Mucosa of stomach (tissue), 1 donor: ENCODE measurements at regions not wholly inside any gene's neighbourhood (a gene's known extent, or its start where the extent isn't known, plus 50 kb on each side); places are given as distances from the start of the nearest gene placed in this dataset.

Source experiments
- H3K27me3 ChIP-seq: one replicate; pipeline ENCODE4 v1.7.0; 2013; ENCODE audit warnings: mild to moderate bottlenecking, low read length; ENCODE audit not compliant: control insufficient read depth, insufficient read depth
- H3K36me3 ChIP-seq: one replicate; pipeline ENCODE4 v1.7.0; 2013; ENCODE audit warnings: low read length; ENCODE audit not compliant: control insufficient read depth, insufficient read depth
- H3K4me1 ChIP-seq: one replicate; pipeline ENCODE4 v1.7.0; 2013; ENCODE audit warnings: mild to moderate bottlenecking, low read length; ENCODE audit not compliant: control insufficient read depth, insufficient read depth
- H3K4me3 ChIP-seq: one replicate; pipeline ENCODE4 v1.7.0; 2013; ENCODE audit warnings: low read length
- H3K9ac ChIP-seq: one replicate; pipeline ENCODE4 v1.7.0; 2013; ENCODE audit warnings: mild to moderate bottlenecking, low read length, moderate library complexity
- H3K9me3 ChIP-seq: one replicate; pipeline ENCODE4 v1.7.0; 2013; ENCODE audit warnings: mild to moderate bottlenecking, low read length, moderate library complexity; ENCODE audit not compliant: control insufficient read depth
- donor health status: Pancreatic carcinoma.

GRCh38 chr13:26456650-26457049, 100.8 kb upstream of the WASF3 start:
- Histone ChIP-seq H3K4me3 (no peak overlapping the region), H3K4me1 (no peaks in the 10 kb centered on the region), H3K27me3 (no peaks in the 10 kb centered on the region), H3K9me3 (no peaks in the 10 kb centered on the region), H3K9ac (no peak overlapping the region), H3K36me3 (no peaks in the 10 kb centered on the region)

GRCh38 chr13:26457212-26457611, 100.3 kb upstream of the WASF3 start:
- no peak overlapping the region for H3K9ac ChIP-seq
- no peaks in the 10 kb centered on the region for H3K36me3 ChIP-seq
- H3K9me3 ChIP-seq = no peaks in the 10 kb centered on the region
- H3K4me3 ChIP-seq = no peak overlapping the region
- no peaks in the 10 kb centered on the region for H3K4me1 ChIP-seq
- no peaks in the 10 kb centered on the region for H3K27me3 ChIP-seq

- Histone ChIP-seq H3K9ac (no peak overlapping the region), H3K9me3 (no peaks in the 10 kb centered on the region), H3K4me3 (no peak overlapping the region), H3K27me3 (no peaks in the 10 kb centered on the region), H3K4me1 (no peaks in the 10 kb centered on the region), H3K36me3 (no peaks in the 10 kb centered on the region)
Observed at GRCh38 chr13:26458196-26458749, 99.2 kb upstream of the WASF3 start.

- Histone ChIP-seq H3K27me3 (no peaks in the 10 kb centered on the region), H3K9me3 (no peaks in the 10 kb centered on the region), H3K4me1 (no peaks in the 10 kb centered on the region), H3K4me3 (no peak overlapping the region), H3K9ac (no peak overlapping the region), H3K36me3 (no peaks in the 10 kb centered on the region)
Observed at GRCh38 chr13:26459276-26460131, 98.0 kb upstream of the WASF3 start.

- Histone ChIP-seq H3K4me3 (no peak overlapping the region), H3K36me3 (no peaks in the 10 kb centered on the region), H3K9ac (no peak overlapping the region), H3K9me3 (no peaks in the 10 kb centered on the region), H3K27me3 (no peaks in the 10 kb centered on the region), H3K4me1 (no peaks in the 10 kb centered on the region)
Observed at GRCh38 chr13:26460648-26461047, 96.8 kb upstream of the WASF3 start.

GRCh38 chr13:26463296-26463695, 94.2 kb upstream of the WASF3 start:
- no peaks in the 10 kb centered on the region for H3K9me3 ChIP-seq
- no peak overlapping the region for H3K4me3 ChIP-seq
- H3K36me3 ChIP-seq = no peaks in the 10 kb centered on the region
- H3K9ac ChIP-seq = no peak overlapping the region
- no peaks in the 10 kb centered on the region for H3K4me1 ChIP-seq
- H3K27me3 ChIP-seq = no peaks in the 10 kb centered on the region

GRCh38 chr13:26463848-26464247, 93.6 kb upstream of the WASF3 start:
- Histone ChIP-seq H3K36me3 (no peaks in the 10 kb centered on the region), H3K4me1 (no peaks in the 10 kb centered on the region), H3K27me3 (no peaks in the 10 kb centered on the region), H3K9me3 (no peaks in the 10 kb centered on the region), H3K4me3 (no peak overlapping the region), H3K9ac (no peak overlapping the region)

- no peak overlapping the region for H3K4me3 ChIP-seq
- H3K4me1 ChIP-seq = no peaks in the 10 kb centered on the region
- H3K9me3 ChIP-seq = no peaks in the 10 kb centered on the region
- H3K27me3 ChIP-seq = no peaks in the 10 kb centered on the region
- no peaks in the 10 kb centered on the region for H3K36me3 ChIP-seq
- H3K9ac ChIP-seq = no peak overlapping the region
Observed at GRCh38 chr13:26465514-26465913, 92.0 kb upstream of the WASF3 start.

GRCh38 chr13:26465954-26466353, 91.5 kb upstream of the WASF3 start:
- Histone ChIP-seq H3K4me1 (no peaks in the 10 kb centered on the region), H3K36me3 (no peaks in the 10 kb centered on the region), H3K9me3 (no peaks in the 10 kb centered on the region), H3K27me3 (no peaks in the 10 kb centered on the region), H3K9ac (no peak overlapping the region), H3K4me3 (no peak overlapping the region)

GRCh38 chr13:26468265-26468801, 89.2 kb upstream of the WASF3 start:
- Histone ChIP-seq H3K36me3 (no peaks in the 10 kb centered on the region), H3K9me3 (no peaks in the 10 kb centered on the region), H3K9ac (no peak overlapping the region), H3K4me3 (no peak overlapping the region), H3K4me1 (no peaks in the 10 kb centered on the region), H3K27me3 (no peaks in the 10 kb centered on the region)

- H3K9ac ChIP-seq = no peak overlapping the region
- no peaks in the 10 kb centered on the region for H3K9me3 ChIP-seq
Observed at GRCh38 chr13:26469602-26470001, 87.9 kb upstream of the WASF3 start.

GRCh38 chr13:26471807-26472206, 85.7 kb upstream of the WASF3 start:
- Histone ChIP-seq H3K9ac (no peak overlapping the region), H3K4me1 (no peaks in the 10 kb centered on the region)

More at GRCh38 chr13:26469602-26470001, 87.9 kb upstream of the WASF3 start:
- Histone ChIP-seq H3K4me3 (no peak overlapping the region), H3K36me3 (no peaks in the 10 kb centered on the region), H3K4me1 (no peaks in the 10 kb centered on the region), H3K27me3 (no peaks in the 10 kb centered on the region)

More at GRCh38 chr13:26471807-26472206, 85.7 kb upstream of the WASF3 start:
- H3K9me3 ChIP-seq = no peaks in the 10 kb centered on the region
- no peak overlapping the region for H3K4me3 ChIP-seq
- H3K36me3 ChIP-seq = no peaks in the 10 kb centered on the region
- no peaks in the 10 kb centered on the region for H3K27me3 ChIP-seq
